GM06990 (cell line): ENCODE measurements at regions not wholly inside any gene's neighbourhood (a gene's known extent, or its start where the extent isn't known, plus 50 kb on each side); places are given as distances from the start of the nearest gene placed in this dataset.

Source experiments
- DNase-seq: peaks from one replicate; pipeline ENCODE4 v3.0.0-alpha.2; 2011; ENCODE audit not compliant: insufficient read length; ENCODE audit errors: extremely low read depth
- H3K27me3 ChIP-seq: replicated peaks from 2 replicates; pipeline ENCODE4 v1.6.0; 2011; ENCODE audit warnings: low read length; ENCODE audit not compliant: control insufficient read depth, insufficient read depth
- H3K36me3 ChIP-seq: 2 replicates; pipeline ENCODE4 v1.5.1; 2011; ENCODE audit warnings: low read length; ENCODE audit not compliant: control insufficient read depth, insufficient read depth
- H3K4me3 ChIP-seq: replicated peaks from 2 replicates; pipeline ENCODE4 v1.5.1; 2011; ENCODE audit warnings: low read depth, mild to moderate bottlenecking, control low read depth, low read length
- TF ChIP-seq, protein P1 (sequence below): IDR thresholded peaks from 2 replicates; pipeline ENCODE4 v1.5.1; 2011; ENCODE audit warnings: low read length, control low read depth, mild to moderate bottlenecking, inconsistent platforms; ENCODE audit not compliant: insufficient read depth, poor library complexity, severe bottlenecking

DNA sequence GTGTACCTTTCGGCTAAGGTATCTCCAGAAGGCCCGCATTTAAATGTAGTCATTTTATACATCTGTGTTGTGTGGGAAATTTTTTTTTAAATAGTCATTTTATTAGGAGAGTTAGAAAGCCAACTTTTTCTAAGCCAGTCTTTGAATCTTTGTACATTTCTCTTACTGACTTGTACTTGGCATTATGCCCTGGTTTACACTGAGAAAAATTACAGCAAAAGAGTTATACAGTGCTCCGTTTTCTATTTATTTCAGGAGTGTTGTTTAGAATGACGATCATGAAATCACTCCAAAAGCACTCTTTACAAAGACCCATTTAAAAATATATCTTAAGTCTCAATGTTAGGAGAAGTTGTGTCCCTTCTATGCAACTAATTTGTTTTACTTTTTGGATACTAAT is 91.8 kb downstream of the CYB561 start:
- Histone ChIP-seq H3K27me3 (no peaks in the 10 kb centered on the region; the same call in 1 of the 2 replicates), H3K36me3 (no peaks in the 10 kb centered on the region), H3K4me3 (no peak overlapping the region)
- TF ChIP-seq, protein P1, sequence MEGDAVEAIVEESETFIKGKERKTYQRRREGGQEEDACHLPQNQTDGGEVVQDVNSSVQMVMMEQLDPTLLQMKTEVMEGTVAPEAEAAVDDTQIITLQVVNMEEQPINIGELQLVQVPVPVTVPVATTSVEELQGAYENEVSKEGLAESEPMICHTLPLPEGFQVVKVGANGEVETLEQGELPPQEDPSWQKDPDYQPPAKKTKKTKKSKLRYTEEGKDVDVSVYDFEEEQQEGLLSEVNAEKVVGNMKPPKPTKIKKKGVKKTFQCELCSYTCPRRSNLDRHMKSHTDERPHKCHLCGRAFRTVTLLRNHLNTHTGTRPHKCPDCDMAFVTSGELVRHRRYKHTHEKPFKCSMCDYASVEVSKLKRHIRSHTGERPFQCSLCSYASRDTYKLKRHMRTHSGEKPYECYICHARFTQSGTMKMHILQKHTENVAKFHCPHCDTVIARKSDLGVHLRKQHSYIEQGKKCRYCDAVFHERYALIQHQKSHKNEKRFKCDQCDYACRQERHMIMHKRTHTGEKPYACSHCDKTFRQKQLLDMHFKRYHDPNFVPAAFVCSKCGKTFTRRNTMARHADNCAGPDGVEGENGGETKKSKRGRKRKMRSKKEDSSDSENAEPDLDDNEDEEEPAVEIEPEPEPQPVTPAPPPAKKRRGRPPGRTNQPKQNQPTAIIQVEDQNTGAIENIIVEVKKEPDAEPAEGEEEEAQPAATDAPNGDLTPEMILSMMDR, result no peak
- DNase-seq, result no peak

DNA sequence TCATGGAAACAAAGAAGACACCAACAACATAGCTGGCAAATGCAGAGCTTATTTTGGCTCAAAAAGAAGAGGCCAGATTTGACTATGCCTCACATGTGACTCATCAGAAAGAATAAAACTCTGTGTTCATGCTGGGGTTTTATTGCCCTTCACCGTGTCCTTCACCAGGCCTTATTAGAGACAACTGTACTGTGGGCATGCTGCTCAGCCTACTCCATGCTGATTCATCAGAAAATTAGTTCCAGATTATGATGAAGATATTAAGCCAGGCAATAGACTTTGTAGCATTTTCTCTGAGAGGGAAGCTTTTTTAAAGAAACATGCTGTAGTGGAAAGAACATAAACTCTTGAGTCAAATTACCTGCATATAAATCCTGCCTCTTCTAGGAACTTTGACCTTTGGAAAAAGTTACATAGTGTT is 89.8 kb downstream of the CYB561 start:
- H3K36me3 ChIP-seq, result no peaks in the 10 kb centered on the region
- H3K4me3 ChIP-seq, result no peak overlapping the region
- DNase-seq, result no peak
- H3K27me3 ChIP-seq, result no peaks in the 10 kb centered on the region
- TF ChIP-seq, protein P1, result no peak

DNA sequence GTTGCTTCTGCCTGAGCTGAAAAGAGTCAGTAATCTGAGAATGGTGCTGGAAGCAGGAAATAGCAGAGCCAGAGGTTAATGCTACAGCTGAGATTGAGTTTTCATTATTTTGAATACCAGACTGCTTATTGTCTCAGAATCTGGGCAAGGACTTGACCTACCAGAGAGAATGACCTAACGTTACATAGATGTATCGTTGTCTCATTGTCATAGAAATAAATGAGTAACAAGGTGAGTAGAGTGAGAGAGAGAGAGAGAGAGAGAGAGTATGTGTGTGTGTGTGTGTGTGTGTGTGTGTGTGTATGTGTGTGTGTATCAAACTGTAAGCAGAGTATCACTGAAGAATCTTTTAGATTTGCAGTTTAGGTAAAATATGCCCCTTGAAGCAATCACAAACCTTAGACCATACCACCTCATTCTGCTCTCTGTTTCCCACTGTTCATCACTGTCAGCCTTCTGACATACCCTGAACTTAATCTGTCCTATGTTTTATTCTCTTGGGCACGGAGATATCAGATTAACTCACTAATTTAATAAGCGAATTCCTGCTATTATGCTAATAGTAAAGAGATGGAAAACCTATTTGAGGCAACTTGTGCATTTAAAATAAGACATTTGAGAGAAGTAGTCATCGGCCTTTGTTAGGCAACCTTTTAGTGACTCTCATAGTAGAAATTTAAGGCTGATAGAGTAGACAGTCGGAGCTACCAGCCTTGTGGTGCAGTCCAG is 87.8 kb downstream of the CYB561 start:
- Histone ChIP-seq H3K36me3 (no peaks in the 10 kb centered on the region), H3K27me3 (no peaks in the 10 kb centered on the region), H3K4me3 (no peak overlapping the region)
- DNase-seq, result no peak
- TF ChIP-seq, protein P1, result no peak

DNA sequence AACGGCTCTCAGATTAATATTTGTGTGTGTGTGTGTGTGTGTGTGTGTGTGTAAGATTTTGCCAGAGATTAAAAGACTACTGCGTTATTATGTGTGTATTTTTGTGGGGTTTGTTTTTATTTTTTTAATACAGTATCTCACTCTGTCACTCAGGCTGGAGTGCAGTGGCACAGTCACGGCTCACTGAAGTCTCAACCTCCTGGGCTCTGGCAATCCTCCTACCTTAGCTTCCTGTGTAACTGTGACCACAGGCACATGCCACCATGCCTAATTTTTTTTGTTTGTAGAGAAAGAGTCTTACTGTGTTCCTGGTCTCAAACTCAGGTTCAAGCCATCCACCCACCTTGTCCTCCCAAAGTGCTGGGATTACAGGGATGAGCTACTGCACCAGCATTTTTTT is 87.2 kb downstream of the CYB561 start:
- H3K4me3 ChIP-seq, result no peak overlapping the region
- no peak for DNase-seq
- TF ChIP-seq, protein P1, result no peak
- H3K27me3 ChIP-seq, result no peaks in the 10 kb centered on the region
- H3K36me3 ChIP-seq, result no peaks in the 10 kb centered on the region

DNA sequence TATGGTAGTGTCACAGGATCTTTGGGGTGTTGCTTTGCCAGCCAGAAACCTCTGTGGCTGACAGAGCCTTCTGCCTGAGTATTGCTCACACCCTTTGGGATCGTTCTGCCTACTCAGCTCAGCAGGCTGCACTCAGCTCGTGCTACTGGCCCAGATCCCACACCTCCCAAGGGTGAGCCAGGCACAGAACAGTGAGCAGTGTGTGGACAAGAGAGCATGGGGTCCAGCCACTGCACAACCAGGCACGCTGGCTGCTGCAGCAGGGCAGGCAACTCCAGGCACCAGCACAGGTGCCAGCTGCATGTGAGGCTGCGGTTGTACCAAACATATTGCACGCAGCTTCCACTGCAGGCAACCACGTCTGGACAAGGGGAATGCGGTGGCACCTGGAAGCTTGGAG is 84.9 kb downstream of the CYB561 start:
- TF ChIP-seq, protein P1, result no peak

More for the DNA sequence above, 84.9 kb downstream of the CYB561 start:
- DNase-seq, result no peak
- Histone ChIP-seq H3K4me3 (no peak overlapping the region), H3K36me3 (no peaks in the 10 kb centered on the region), H3K27me3 (no peaks in the 10 kb centered on the region)
